IPS-18a (cell line): ENCODE measurements at regions not wholly inside any gene's neighbourhood (a gene's known extent, or its start where the extent isn't known, plus 50 kb on each side); places are given as distances from the start of the nearest gene placed in this dataset.

Source experiments
- H3K27ac ChIP-seq: one replicate; pipeline ENCODE4 v1.5.1; 2013; ENCODE audit warnings: low read length
- H3K27me3 ChIP-seq: one replicate; pipeline ENCODE4 v1.6.1; 2013; ENCODE audit warnings: mild to moderate bottlenecking, low read length; ENCODE audit not compliant: control insufficient read depth, insufficient read depth
- H3K36me3 ChIP-seq: one replicate; pipeline ENCODE4 v1.6.1; 2013; ENCODE audit warnings: low read depth, low read length; ENCODE audit not compliant: control insufficient read depth
- H3K4me1 ChIP-seq: one replicate; pipeline ENCODE4 v1.6.1; 2013; ENCODE audit warnings: low read depth, low read length; ENCODE audit not compliant: control insufficient read depth
- H3K4me3 ChIP-seq: one replicate; pipeline ENCODE4 v1.5.1; 2013; ENCODE audit warnings: low read length
- H3K9ac ChIP-seq: one replicate; pipeline ENCODE4 v1.6.1; 2013; ENCODE audit warnings: mild to moderate bottlenecking, low read length, moderate library complexity
- H3K9me3 ChIP-seq: one replicate; pipeline ENCODE4 v1.6.1; 2013; ENCODE audit warnings: low read depth, low read length; ENCODE audit not compliant: control insufficient read depth

DNA sequence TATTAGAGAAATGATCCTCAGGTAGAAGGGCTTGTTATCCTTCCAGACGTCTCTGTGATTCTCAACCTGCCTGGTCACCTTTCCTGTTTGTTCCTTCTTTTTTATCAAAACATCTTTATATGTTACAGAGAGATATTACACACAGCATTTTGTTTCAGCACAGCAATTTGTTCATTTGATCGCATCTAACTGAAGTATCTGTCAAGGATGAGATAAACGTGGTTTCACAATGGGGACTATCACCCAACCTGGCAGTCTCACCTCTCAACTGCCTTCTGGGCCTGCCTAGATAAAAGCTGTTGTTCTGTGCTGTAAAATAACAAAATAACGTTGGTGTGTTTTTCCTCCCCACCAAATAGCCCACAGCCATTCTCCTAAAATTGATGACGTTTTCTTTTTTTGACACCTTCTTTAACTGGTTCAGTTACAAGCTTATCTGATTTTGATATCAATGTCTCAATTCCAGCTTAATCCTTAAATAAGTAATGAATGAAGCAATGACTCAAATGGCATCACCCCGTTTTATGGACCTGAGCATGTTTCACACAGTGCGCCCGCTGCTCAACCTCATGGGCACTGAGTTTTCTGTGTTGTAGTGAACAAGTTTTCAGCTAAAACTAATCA is 367.9 kb upstream of the RUNX1 start:
- H3K9me3 ChIP-seq = peaks cover 7% of the 10 kb centered on the region
- no peaks in the 10 kb centered on the region for H3K27me3 ChIP-seq
- no peak overlapping the region for H3K9ac ChIP-seq
- no peak overlapping the region for H3K4me3 ChIP-seq
- H3K27ac ChIP-seq = no peak overlapping the region
- peaks cover 10% of the 10 kb centered on the region for H3K4me1 ChIP-seq
- no peaks in the 10 kb centered on the region for H3K36me3 ChIP-seq

DNA sequence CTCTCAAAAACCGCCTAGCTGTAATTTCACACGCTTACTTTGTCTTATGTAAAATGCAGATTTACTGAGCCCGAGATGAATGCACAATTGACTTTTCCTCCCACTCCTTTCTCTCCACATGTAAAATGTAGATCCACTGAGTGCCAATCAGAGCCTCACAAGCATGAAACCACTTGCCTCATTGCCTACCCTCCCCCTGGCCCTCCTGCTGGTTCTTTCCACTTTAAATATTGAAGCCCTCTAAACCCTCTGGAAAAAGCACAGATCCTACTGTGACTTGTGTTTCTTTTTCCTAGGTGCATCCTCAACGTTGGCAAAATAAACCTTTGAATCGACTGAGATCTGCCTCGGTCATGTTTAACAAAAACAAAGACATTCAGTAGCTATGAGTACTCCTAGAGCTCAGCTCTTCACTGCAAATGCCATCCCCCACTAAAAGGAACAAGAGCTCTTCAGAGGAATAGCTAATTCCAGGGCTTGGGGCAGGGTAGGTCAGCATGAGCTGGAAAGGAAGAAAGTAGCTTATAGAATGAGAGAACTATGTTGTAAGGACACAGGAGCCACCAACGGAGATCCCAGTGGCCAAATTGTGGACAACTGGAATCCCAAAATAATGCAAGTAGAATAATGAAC is 365.5 kb upstream of the RUNX1 start:
- Histone ChIP-seq H3K36me3 (no peaks in the 10 kb centered on the region), H3K4me1 (peaks cover 10% of the 10 kb centered on the region), H3K9ac (no peak overlapping the region), H3K27ac (no peak overlapping the region), H3K27me3 (no peaks in the 10 kb centered on the region), H3K9me3 (no peaks in the 10 kb centered on the region), H3K4me3 (no peak overlapping the region)

DNA sequence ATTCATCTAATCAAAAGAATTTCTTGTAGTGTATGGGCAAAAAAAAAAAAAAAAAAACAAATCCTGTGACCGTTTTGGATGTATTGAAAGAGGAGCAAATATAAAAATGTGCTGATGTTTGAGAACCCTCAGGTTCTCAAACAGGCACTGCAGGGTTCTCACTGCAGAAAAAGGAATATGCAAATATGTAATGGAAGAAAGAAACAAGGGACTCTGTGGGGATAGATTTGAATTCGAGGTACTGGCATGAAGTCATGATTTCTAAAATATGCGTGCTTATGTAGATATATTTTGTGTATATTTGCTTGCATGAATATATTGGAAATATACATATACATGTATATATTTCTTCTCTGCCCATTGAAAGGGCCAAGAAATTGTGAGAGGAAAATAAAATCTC is 365.0 kb upstream of the RUNX1 start:
- Histone ChIP-seq H3K9ac (no peak overlapping the region), H3K4me1 (peaks cover 10% of the 10 kb centered on the region), H3K27me3 (no peaks in the 10 kb centered on the region), H3K4me3 (no peak overlapping the region), H3K9me3 (no peaks in the 10 kb centered on the region), H3K36me3 (no peaks in the 10 kb centered on the region), H3K27ac (no peak overlapping the region)

DNA sequence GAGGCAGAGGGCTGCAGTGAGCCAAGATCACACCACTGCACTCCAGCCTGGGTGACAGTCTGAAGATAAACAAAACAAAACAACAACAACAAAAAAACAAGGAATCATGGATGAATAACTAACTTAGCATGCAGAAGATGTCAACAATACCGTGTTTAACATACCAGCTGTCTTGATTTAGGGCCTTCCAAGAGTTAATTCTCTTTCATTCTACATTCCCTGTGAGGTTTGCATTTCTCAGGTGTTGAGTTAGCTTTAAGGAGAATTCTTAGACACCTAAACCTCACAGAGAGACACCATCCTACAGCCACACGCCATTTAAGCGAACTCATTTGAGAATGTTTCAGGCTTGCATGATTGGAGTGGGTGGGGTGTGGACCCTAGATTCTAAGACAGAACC is 363.1 kb upstream of the RUNX1 start:
- H3K9ac ChIP-seq = no peak overlapping the region
- no peaks in the 10 kb centered on the region for H3K27me3 ChIP-seq
- H3K9me3 ChIP-seq = no peaks in the 10 kb centered on the region
- H3K4me3 ChIP-seq = no peak overlapping the region
- H3K27ac ChIP-seq = no peak overlapping the region
- peaks cover 10% of the 10 kb centered on the region for H3K4me1 ChIP-seq
- H3K36me3 ChIP-seq = no peaks in the 10 kb centered on the region

DNA sequence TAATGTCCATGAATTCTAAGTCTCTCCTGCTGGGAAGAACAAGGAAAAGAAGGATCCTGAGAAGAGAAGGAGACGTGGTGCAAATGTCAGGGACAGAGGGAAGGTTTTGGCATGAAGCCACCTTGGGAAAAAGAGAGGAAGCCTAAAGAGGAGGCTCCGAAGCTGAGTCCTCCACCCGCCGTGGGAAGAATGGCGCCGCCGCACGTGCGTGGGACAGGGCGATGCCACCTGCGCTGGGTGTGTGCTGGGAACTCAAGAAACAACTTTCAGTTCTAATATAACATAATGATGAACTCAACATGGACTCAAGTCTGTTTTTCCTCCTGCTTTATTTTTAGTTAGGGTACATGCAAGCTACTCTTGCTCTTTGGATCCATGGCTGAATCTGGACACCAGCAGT is 362.3 kb upstream of the RUNX1 start:
- no peaks in the 10 kb centered on the region for H3K36me3 ChIP-seq
- H3K9ac ChIP-seq = no peak overlapping the region
- H3K4me3 ChIP-seq = no peak overlapping the region
- H3K4me1 ChIP-seq = peaks cover 10% of the 10 kb centered on the region
- H3K27ac ChIP-seq = no peak overlapping the region
- no peaks in the 10 kb centered on the region for H3K27me3 ChIP-seq
- H3K9me3 ChIP-seq = no peaks in the 10 kb centered on the region

DNA sequence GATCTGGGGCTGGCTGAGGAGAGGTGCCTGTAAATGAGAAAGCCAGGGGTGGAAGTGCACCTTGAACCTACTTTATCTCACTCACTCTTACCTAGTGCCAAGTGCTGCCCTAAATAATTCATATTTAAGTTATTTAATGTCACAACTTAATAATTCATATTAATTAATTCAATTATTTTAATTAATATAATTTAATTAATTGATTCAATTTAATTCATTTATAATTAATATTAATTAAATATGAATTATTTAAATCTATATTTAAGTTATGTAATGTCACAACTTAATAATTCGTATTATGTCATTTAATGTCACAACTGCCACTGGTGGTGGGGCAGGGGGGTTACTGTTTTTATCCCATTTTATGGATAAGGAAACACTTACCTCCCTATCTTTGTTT is 361.6 kb upstream of the RUNX1 start:
- H3K4me3 ChIP-seq = no peak overlapping the region
- H3K27me3 ChIP-seq = no peaks in the 10 kb centered on the region
- H3K27ac ChIP-seq = no peak overlapping the region
- no peak overlapping the region for H3K9ac ChIP-seq
- no peaks in the 10 kb centered on the region for H3K36me3 ChIP-seq
- H3K4me1 ChIP-seq = peaks cover 10% of the 10 kb centered on the region
- H3K9me3 ChIP-seq = no peaks in the 10 kb centered on the region

DNA sequence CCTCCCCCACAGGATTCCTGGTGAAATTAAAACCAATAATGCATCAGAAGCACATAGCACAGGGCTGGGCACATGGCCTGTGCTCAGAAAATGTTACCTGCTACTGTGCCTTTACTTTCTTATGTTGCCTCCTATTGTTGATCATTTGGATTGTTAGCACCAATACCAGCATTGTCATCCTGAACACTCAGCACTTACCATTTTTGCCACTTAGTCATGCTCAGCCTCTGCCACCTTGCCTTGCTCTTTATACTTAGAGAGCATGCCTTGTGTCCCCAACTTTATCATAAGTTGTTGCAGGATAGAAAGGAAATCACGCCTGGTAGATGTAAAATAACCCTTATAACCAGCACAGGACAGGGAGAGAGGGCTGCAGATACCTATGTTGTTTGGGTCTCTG is 361.0 kb upstream of the RUNX1 start:
- no peaks in the 10 kb centered on the region for H3K27me3 ChIP-seq

DNA sequence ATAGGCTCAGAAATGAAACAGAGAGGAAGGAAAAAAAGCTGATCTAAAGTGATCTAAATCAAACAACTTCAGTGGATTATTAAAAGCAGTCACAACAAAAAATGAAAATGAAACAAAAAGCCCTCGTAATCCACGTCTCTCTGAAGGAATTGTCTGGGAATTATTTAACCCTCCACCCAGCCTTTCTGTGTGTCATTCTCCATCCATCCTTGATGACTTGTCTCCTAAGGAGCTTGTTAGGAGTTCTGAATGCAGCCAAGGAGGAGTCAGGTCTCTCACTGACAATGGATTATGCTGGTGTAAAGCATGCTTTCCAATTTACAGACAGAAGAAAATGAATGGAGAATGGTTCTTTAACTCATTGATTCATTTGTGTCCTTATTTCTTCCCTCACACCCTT is 359.3 kb upstream of the RUNX1 start:
- H3K27ac ChIP-seq = no peak overlapping the region
- peaks cover 20% of the 10 kb centered on the region for H3K4me1 ChIP-seq
- H3K36me3 ChIP-seq = no peaks in the 10 kb centered on the region
- no peak overlapping the region for H3K9ac ChIP-seq
- no peak overlapping the region for H3K4me3 ChIP-seq
- H3K9me3 ChIP-seq = no peaks in the 10 kb centered on the region
- H3K27me3 ChIP-seq = no peaks in the 10 kb centered on the region

More for the DNA sequence above, 361.0 kb upstream of the RUNX1 start:
- Histone ChIP-seq H3K4me3 (no peak overlapping the region), H3K9ac (no peak overlapping the region), H3K9me3 (no peaks in the 10 kb centered on the region), H3K4me1 (peaks cover 13% of the 10 kb centered on the region), H3K27ac (no peak overlapping the region), H3K36me3 (no peaks in the 10 kb centered on the region)

DNA sequence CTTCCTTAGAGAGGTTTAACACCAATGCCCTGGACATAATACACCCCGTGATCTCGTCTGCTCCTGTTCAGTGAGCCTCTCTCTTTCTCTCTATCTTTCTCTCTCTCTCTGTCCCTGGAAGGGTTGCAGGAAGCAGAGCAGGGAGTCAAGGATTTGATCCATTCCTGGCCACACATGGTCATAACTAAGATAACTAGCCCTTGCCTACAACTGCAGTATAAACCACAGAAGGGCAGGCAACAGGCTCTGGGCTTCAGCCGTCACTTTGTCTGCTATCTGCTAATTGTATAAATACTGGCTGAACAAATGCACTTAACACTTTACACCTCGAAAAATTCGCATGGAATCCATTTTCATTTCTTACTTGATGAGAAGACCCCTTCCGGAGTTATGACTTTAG is 357.5 kb upstream of the RUNX1 start:
- H3K9ac ChIP-seq = no peak overlapping the region
- no peaks in the 10 kb centered on the region for H3K27me3 ChIP-seq
- H3K36me3 ChIP-seq = no peaks in the 10 kb centered on the region
- no peaks in the 10 kb centered on the region for H3K9me3 ChIP-seq
- no peak overlapping the region for H3K27ac ChIP-seq
- no peak overlapping the region for H3K4me3 ChIP-seq
- peaks cover 18% of the 10 kb centered on the region for H3K4me1 ChIP-seq

DNA sequence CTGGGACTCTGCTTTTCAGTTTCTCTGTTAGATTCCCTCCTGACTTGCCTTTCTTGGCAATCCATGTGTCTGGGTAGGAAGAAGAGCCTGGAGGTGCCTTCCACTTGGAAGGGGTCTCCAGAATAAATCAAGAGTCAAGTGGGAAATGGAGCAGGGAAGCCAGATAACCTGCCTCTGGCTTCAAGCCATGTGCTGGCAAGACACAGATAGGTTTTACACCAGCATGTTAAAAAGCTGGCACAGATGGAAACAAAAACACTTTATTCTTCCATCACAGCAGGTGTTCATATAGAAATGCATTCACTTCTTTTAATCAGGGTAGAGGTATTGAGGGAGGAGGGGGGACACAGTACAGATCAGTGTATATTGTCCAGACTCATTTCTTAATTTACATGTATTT is 356.9 kb upstream of the RUNX1 start:
- Histone ChIP-seq H3K27me3 (no peaks in the 10 kb centered on the region), H3K4me3 (no peak overlapping the region), H3K27ac (no peak overlapping the region), H3K9ac (no peak overlapping the region), H3K36me3 (no peaks in the 10 kb centered on the region), H3K9me3 (no peaks in the 10 kb centered on the region), H3K4me1 (peaks cover 18% of the 10 kb centered on the region)

DNA sequence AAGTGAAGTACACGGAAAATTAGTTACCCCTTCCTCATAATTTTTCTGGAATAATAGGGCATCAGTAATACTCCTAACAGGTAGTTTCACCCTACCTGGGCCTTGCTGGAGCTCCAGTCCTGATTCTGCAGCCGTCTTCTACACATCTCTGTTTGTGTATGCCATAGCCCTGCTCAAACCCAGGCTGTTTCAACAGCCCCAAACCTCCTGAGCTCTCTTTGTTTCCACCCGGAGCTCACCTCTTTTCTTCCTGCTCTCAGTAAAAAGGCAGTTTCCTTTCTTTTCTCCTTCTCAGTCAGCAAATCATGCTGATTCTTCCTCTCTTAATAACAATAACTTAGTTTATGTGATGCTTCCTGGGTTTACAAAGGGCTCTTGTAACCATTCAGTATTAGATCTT is 355.1 kb upstream of the RUNX1 start:
- H3K27me3 ChIP-seq = no peaks in the 10 kb centered on the region
- H3K4me1 ChIP-seq = peaks cover 24% of the 10 kb centered on the region
- H3K9me3 ChIP-seq = no peaks in the 10 kb centered on the region
- H3K9ac ChIP-seq = no peak overlapping the region
- no peak overlapping the region for H3K4me3 ChIP-seq
- H3K27ac ChIP-seq = no peak overlapping the region
- no peaks in the 10 kb centered on the region for H3K36me3 ChIP-seq

DNA sequence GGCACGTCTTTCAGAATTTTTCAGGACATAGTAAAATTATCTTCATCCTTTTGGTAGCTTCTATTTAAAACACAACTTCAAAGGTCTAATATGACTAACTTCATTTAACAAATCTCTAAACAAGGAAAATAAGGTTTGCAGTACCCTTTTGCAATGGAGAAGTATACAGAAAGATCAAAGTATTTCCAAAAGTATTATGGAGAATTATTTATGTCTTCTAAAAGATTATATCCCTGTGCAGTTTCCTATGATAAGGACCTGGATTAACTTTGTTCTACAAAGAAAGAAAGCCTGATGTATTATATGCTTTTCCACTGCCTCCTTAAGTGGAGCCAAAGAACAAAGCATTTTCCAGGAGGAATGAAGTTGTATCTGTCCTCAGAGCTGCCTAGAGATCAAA is 353.0 kb upstream of the RUNX1 start:
- Histone ChIP-seq H3K4me1 (peaks cover 28% of the 10 kb centered on the region), H3K9ac (no peak overlapping the region), H3K4me3 (no peak overlapping the region), H3K36me3 (no peaks in the 10 kb centered on the region), H3K9me3 (no peaks in the 10 kb centered on the region), H3K27me3 (no peaks in the 10 kb centered on the region), H3K27ac (no peak overlapping the region)
